ENCODE measurements at regions not wholly inside any gene's neighbourhood (a gene's known extent, or its start where the extent isn't known, plus 50 kb on each side); places are given as distances from the start of the nearest gene placed in this dataset.

GRCh38 chr10:128338951-128339350, 212.7 kb upstream of the MKI67 start:
- no peak overlapping the region for H3K4me3 ChIP-seq (ENCODE audit: low read length)
- no peak for DNase-seq (ENCODE audit: low read depth, low spot score)

- no peak for DNase-seq (ENCODE audit: low read depth, low spot score)
- no peak overlapping the region for H3K4me3 ChIP-seq (ENCODE audit: low read length)
Measured at GRCh38 chr10:128339753-128340152, 213.5 kb upstream of the MKI67 start.

- H3K4me3 ChIP-seq (ENCODE audit: low read length), result no peak overlapping the region
- DNase-seq (ENCODE audit: low read depth, low spot score), result no peak
Measured at GRCh38 chr10:128345353-128345752, 219.1 kb upstream of the MKI67 start.

- no peak overlapping the region for H3K4me3 ChIP-seq (ENCODE audit: low read length)
- DNase-seq (ENCODE audit: low read depth, low spot score), result no peak
Measured at GRCh38 chr10:128360783-128361182, 234.6 kb upstream of the MKI67 start.

- no peak overlapping the region for H3K4me3 ChIP-seq (ENCODE audit: low read length)
- no peak for DNase-seq (ENCODE audit: low read depth, low spot score)
Measured at GRCh38 chr10:128361487-128361886, 235.3 kb upstream of the MKI67 start.

GRCh38 chr10:128362514-128362913, 236.3 kb upstream of the MKI67 start:
- DNase-seq (ENCODE audit: low read depth, low spot score), result peak; percentile 30
- no peak overlapping the region for H3K4me3 ChIP-seq (ENCODE audit: low read length)

GRCh38 chr10:128364631-128365030, 238.4 kb upstream of the MKI67 start:
- no peak overlapping the region for H3K4me3 ChIP-seq (ENCODE audit: low read length)
- no peak for DNase-seq (ENCODE audit: low read depth, low spot score)

GRCh38 chr10:128365156-128365725, 239.0 kb upstream of the MKI67 start:
- DNase-seq (ENCODE audit: low read depth, low spot score), result no peak
- H3K4me3 ChIP-seq (ENCODE audit: low read length), result no peak overlapping the region

- DNase-seq (ENCODE audit: low read depth, low spot score), result no peak
- no peak overlapping the region for H3K4me3 ChIP-seq (ENCODE audit: low read length)
Measured at GRCh38 chr10:128367807-128368206, 241.6 kb upstream of the MKI67 start.

GRCh38 chr10:128369101-128369650, 243.0 kb upstream of the MKI67 start:
- DNase-seq (ENCODE audit: low read depth, low spot score), result no peak
- H3K4me3 ChIP-seq (ENCODE audit: low read length), result no peak overlapping the region

GRCh38 chr10:128373071-128373749, 247.0 kb upstream of the MKI67 start:
- peak; percentile 23 for DNase-seq (ENCODE audit: low read depth, low spot score)
- H3K4me3 ChIP-seq (ENCODE audit: low read length), result no peak overlapping the region

GRCh38 chr10:128373831-128374230, 247.6 kb upstream of the MKI67 start:
- no peak for DNase-seq (ENCODE audit: low read depth, low spot score)
- H3K4me3 ChIP-seq (ENCODE audit: low read length), result no peak overlapping the region

- H3K4me3 ChIP-seq (ENCODE audit: low read length), result no peak overlapping the region
- no peak for DNase-seq (ENCODE audit: low read depth, low spot score)
Measured at GRCh38 chr10:128375171-128375570, 248.9 kb upstream of the MKI67 start.

GRCh38 chr10:128377364-128377987, 251.3 kb upstream of the MKI67 start:
- no peak for DNase-seq (ENCODE audit: low read depth, low spot score)
- no peak overlapping the region for H3K4me3 ChIP-seq (ENCODE audit: low read length)

- H3K4me3 ChIP-seq (ENCODE audit: low read length), result no peak overlapping the region
- no peak for DNase-seq (ENCODE audit: low read depth, low spot score)
Measured at GRCh38 chr10:128377988-128378387, 251.8 kb upstream of the MKI67 start.

- no peak overlapping the region for H3K4me3 ChIP-seq (ENCODE audit: low read length)
- no peak for DNase-seq (ENCODE audit: low read depth, low spot score)
Measured at GRCh38 chr10:128380946-128381345, 254.7 kb upstream of the MKI67 start.

- no peak overlapping the region for H3K4me3 ChIP-seq (ENCODE audit: low read length)
- no peak for DNase-seq (ENCODE audit: low read depth, low spot score)
Measured at GRCh38 chr10:128382225-128382624, 256.0 kb upstream of the MKI67 start.

- DNase-seq (ENCODE audit: low read depth, low spot score), result no peak
- H3K4me3 ChIP-seq (ENCODE audit: low read length), result no peak overlapping the region
Measured at GRCh38 chr10:128384831-128385230, 258.6 kb upstream of the MKI67 start.

GRCh38 chr10:128386231-128386630, 260.0 kb upstream of the MKI67 start:
- H3K4me3 ChIP-seq (ENCODE audit: low read length), result no peak overlapping the region
- no peak for DNase-seq (ENCODE audit: low read depth, low spot score)

GRCh38 chr10:128386816-128387604, 260.8 kb upstream of the MKI67 start:
- no peak for DNase-seq (ENCODE audit: low read depth, low spot score)
- H3K4me3 ChIP-seq (ENCODE audit: low read length), result no peak overlapping the region

Data from Jurkat, Clone E6-1 (cell line).